GM10248 (cell line): ENCODE measurements at regions not wholly inside any gene's neighbourhood (a gene's known extent, or its start where the extent isn't known, plus 50 kb on each side); places are given as distances from the start of the nearest gene placed in this dataset.

Experiments used
- CTCF ChIA-PET: fragments of 300-600 bp; sonication (Branson Sonifier 250); formaldehyde crosslinking; extraction: SDS; loops from one replicate; lab custom pipeline; 2021; ENCODE audit warnings: antibody characterized with exemption; lab: Yijun Ruan, JAX
- POLR2A ChIA-PET: fragments of 350-650 bp; sonication (Branson Sonifier 250); formaldehyde crosslinking; extraction: SDS; loops from one replicate; lab custom pipeline; 2020; ENCODE audit warnings: antibody characterized with exemption; lab: Yijun Ruan, JAX
- DNase-seq: peaks from one replicate; pipeline ENCODE4 v3.0.0; 2012; ENCODE audit errors: extremely low spot score
- TF ChIP-seq, protein P1 (sequence below): IDR thresholded peaks from 2 replicates; pipeline ENCODE4 v1.5.1; 2012; ENCODE audit warnings: mild to moderate bottlenecking, low read depth; ENCODE audit errors: extremely low read depth, missing control alignments, control extremely low read depth

GRCh38 chr7:70997261-70997660, 134.7 kb upstream of the GALNT17 start:
- no peak for DNase-seq
- POLR2A ChIA-PET: no interaction called here
- TF ChIP-seq, protein P1, sequence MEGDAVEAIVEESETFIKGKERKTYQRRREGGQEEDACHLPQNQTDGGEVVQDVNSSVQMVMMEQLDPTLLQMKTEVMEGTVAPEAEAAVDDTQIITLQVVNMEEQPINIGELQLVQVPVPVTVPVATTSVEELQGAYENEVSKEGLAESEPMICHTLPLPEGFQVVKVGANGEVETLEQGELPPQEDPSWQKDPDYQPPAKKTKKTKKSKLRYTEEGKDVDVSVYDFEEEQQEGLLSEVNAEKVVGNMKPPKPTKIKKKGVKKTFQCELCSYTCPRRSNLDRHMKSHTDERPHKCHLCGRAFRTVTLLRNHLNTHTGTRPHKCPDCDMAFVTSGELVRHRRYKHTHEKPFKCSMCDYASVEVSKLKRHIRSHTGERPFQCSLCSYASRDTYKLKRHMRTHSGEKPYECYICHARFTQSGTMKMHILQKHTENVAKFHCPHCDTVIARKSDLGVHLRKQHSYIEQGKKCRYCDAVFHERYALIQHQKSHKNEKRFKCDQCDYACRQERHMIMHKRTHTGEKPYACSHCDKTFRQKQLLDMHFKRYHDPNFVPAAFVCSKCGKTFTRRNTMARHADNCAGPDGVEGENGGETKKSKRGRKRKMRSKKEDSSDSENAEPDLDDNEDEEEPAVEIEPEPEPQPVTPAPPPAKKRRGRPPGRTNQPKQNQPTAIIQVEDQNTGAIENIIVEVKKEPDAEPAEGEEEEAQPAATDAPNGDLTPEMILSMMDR: no peak
- CTCF ChIA-PET: no interaction called here

- ChIA-PET POLR2A (no interaction called here), CTCF (no interaction called here)
- DNase-seq: no peak
- TF ChIP-seq, protein P1: no peak
Observed at GRCh38 chr7:71005109-71005508, 126.8 kb upstream of the GALNT17 start.

GRCh38 chr7:71009636-71010035, 122.3 kb upstream of the GALNT17 start:
- no peak for DNase-seq
- ChIA-PET POLR2A (no interaction called here), CTCF (no interaction called here)
- TF ChIP-seq, protein P1: no peak

GRCh38 chr7:71015252-71015900, 116.6 kb upstream of the GALNT17 start:
- TF ChIP-seq, protein P1: no peak
- POLR2A ChIA-PET: no interaction called here
- CTCF ChIA-PET: no interaction called here
- no peak for DNase-seq

- ChIA-PET POLR2A (no interaction called here), CTCF (no interaction called here)
- no peak for DNase-seq
- TF ChIP-seq, protein P1: no peak
Observed at GRCh38 chr7:71016401-71016800, 115.5 kb upstream of the GALNT17 start.

DNA sequence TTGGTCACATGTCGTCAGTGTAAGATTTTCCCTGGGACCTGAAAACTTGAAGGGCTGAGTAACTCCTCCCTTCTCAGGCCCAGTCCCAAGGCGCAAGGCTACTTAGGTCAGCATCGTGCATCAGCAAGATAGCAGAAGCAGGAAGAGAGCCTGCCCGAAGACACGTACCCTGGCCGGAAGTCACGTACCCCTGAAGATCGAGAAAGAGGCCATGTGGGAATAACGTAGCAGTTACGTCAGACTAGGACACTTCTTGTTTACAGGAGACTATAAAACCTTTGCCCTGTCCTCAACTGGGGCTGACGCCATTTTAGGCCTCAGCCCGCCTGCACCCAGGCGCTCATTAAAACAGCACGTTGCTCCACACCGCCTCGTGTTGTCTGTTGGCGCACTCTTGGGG, 114.3 kb upstream of the GALNT17 start:
- ChIA-PET POLR2A (no interaction called here), CTCF (no interaction called here)
- no peak for DNase-seq
- TF ChIP-seq, protein P1: no peak
